Activated CD4-positive, alpha-beta T cell treated with anti-CD3 and anti-CD28 coated beads for 36 hours (primary cell): ENCODE measurements at regions not wholly inside any gene's neighbourhood (a gene's known extent, or its start where the extent isn't known, plus 50 kb on each side); places are given as distances from the start of the nearest gene placed in this dataset.

Experiments
- ATAC-seq: fragments of 200-7000 bp; cut with Tn5 transposase; one replicate; pipeline ENCODE4 v1.10.0; 2021; ENCODE audit warnings: mild to moderate bottlenecking, moderate library complexity
- CTCF ChIA-PET: fragments of 350-600 bp; sonication (Branson Sonifier 250); formaldehyde crosslinking; loops from one replicate; lab custom pipeline; 2021; ENCODE audit warnings: antibody characterized with exemption; lab: Charles Lee
- POLR2A ChIA-PET: fragments of 350-600 bp; sonication (Branson Sonifier 250); formaldehyde crosslinking; loops from one replicate; lab custom pipeline; 2021; ENCODE audit warnings: antibody characterized with exemption, inconsistent platforms; lab: Charles Lee
- DNase-seq: peaks from one replicate; pipeline ENCODE4 v3.0.0-alpha.2; 2020
- H3K27ac Mint-ChIP-seq: one replicate; pipeline ENCODE4 v1.8.0; 2021; ENCODE audit warnings: mixed read lengths
- H3K27me3 Mint-ChIP-seq: one replicate; pipeline ENCODE4 v1.8.0; 2021; ENCODE audit warnings: mixed read lengths
- H3K36me3 Mint-ChIP-seq: one replicate; pipeline ENCODE4 v1.8.0; 2021; ENCODE audit warnings: low read depth, mixed read lengths
- H3K4me1 Mint-ChIP-seq: one replicate; pipeline ENCODE4 v1.8.0; 2021; ENCODE audit warnings: mixed read lengths
- H3K4me3 Mint-ChIP-seq: one replicate; pipeline ENCODE4 v1.8.0; 2021; ENCODE audit warnings: mild to moderate bottlenecking, moderate library complexity, mixed read lengths
- H3K9me3 Mint-ChIP-seq: one replicate; pipeline ENCODE4 v1.8.0; 2021; ENCODE audit warnings: low read depth, mixed read lengths
- intact Hi-C, 2 experiments: fragments of 100-400 bp; cut with DNase I in 1 of 2; cut with micrococcal nuclease in 1 of 2; formaldehyde crosslinking; loops; one replicate each; pipeline versions ENCODE4 v1.14.2 to v1.15.1; 2022 to 2024; cut with DNase I, micrococcal nuclease

DNA sequence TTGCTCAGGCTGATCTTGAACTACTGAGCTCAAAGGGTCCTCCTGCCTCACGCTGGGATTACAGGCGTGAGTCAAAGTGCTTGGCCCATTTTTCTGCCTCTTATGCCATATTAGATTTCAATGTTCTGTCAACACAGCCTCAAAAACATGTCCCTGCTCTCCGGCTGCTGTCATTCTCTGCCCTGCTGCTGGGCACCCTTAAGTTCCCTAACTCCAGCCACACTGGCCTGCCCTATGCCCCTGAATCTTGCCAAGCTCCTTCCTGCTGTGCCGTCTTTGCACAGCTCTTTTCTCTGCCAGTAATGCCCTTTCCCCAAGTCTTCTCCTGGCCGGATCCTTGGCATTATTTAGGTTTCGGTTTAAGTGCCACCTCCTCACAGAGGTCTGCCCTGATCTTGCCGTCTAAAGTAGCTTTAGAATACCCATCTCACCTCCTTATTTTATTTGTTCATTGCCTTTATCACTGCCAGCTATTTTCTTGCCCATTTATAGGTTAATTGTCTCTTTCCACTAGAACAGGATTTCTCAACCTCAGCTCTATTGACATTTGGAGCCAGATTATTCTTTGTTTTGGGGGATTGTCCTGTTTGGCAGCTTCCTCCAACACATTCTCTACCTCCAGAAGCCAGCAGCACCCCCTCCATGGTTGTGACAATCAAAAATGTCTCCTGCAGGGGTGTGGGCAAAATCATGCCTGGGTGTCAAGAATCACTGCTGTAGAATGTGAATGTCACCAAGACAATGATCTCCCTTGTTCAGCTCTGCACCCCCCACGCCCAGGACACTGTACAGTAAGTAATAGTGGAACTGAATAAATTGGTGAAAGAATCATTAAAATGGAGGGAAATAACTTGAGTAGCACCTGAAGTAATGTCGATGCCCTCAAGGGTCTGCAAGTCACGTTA lies 168.2 kb downstream of the CYLD start:
- intact Hi-C loops, result no loop called here
- Mint-ChIP-seq H3K4me3 (no peak overlapping the region), H3K27me3 (peaks cover 15% of the 10 kb centered on the region), H3K9me3 (no peaks in the 10 kb centered on the region), H3K4me1 (no peaks in the 10 kb centered on the region), H3K27ac (no peak overlapping the region), H3K36me3 (no peaks in the 10 kb centered on the region)
- POLR2A ChIA-PET, result no interaction called here
- DNase-seq (no peak), ATAC-seq (no peak)
- CTCF ChIA-PET, result interaction anchor here (0.5 to 1.0 kb wide), 3 partner anchors 94 to 944 kb away, joined by 3 read pairs; no protein-coding TSS in a partner anchor

DNA sequence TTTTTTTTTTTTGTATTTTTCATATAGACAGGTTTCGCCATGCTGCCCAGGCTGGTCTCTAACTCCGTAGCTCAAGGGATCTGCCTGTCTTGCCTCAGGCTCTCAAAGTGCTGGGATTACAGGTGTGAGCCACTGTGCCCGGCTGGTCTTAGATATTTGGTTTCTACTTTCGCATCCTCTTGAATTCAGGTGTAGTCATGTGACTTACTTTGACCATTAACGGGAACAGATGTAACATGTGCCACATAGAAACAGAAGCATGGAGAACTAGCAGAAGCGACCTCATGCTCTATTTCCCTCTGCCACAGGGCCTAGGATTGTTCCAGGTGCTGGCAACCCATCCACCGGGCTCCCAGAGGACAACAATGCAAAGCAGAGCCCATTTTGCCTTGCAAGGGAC lies 166.6 kb downstream of the CYLD start:
- no peak overlapping the region for H3K27ac Mint-ChIP-seq

DNA sequence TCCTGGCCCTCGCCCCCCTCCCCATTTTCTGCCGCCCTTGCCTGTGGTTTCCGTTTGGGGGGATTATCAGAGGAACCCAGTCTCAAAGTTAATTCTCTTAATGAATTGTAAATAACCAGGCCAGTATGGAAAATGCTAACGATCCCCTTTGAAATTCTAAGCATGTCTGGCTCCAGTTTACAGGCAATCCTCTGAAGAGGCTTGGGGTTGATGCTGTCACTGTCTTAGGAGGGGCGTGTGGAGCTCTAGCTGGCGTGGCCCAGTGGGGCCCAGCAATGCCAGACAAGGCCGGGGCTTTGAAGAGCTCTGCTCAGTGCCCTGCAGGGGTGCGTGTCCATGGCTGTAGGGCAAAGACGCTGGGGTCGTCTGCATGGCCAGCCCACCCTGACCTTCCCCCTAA lies 164.6 kb downstream of the CYLD start:
- Mint-ChIP-seq H3K4me1 (no peaks in the 10 kb centered on the region), H3K27ac (no peak overlapping the region), H3K36me3 (no peaks in the 10 kb centered on the region), H3K9me3 (no peaks in the 10 kb centered on the region), H3K4me3 (no peak overlapping the region), H3K27me3 (peaks cover 8% of the 10 kb centered on the region)
- DNase-seq (no peak), ATAC-seq (no peak)
- intact Hi-C loops, result no loop called here
- ChIA-PET POLR2A (no interaction called here), CTCF (no interaction called here)

More for the DNA sequence above, 166.6 kb downstream of the CYLD start:
- peaks cover 9% of the 10 kb centered on the region for H3K27me3 Mint-ChIP-seq
- intact Hi-C loops, result no loop called here
- H3K36me3 Mint-ChIP-seq, result no peaks in the 10 kb centered on the region
- H3K4me1 Mint-ChIP-seq, result no peaks in the 10 kb centered on the region
- ChIA-PET CTCF (no interaction called here), POLR2A (no interaction called here)
- no peak overlapping the region for H3K4me3 Mint-ChIP-seq
- no peaks in the 10 kb centered on the region for H3K9me3 Mint-ChIP-seq
- ATAC-seq (no peak), DNase-seq (no peak)

DNA sequence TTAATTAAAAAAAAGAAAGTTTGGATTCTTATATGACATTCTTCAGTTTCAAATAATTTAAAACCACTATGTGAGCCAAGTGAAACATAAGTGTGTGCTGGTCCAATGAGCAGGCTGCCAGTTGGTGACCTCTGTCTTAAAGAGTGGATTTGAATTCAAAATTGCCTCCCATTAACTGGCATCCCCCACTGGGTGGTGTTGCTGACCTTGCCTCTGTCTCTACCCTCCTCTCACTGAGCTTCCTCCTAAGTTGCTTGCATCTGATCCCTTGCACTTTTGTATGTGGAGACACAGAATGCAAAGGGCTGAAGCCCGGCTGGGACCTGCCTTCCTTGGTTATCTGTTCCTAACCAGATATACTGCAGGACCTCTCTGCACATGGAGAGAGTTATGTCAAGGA lies 160.6 kb downstream of the CYLD start:
- CTCF ChIA-PET, result no interaction called here
- intact Hi-C loops, result no loop called here
- peaks cover 6% of the 10 kb centered on the region for H3K27me3 Mint-ChIP-seq
- POLR2A ChIA-PET, result no interaction called here
- peaks cover under 1% of the 10 kb centered on the region for H3K9me3 Mint-ChIP-seq
- no peak overlapping the region for H3K4me3 Mint-ChIP-seq
- ATAC-seq (no peak), DNase-seq (no peak)
- no peaks in the 10 kb centered on the region for H3K4me1 Mint-ChIP-seq
- no peak overlapping the region for H3K27ac Mint-ChIP-seq
- H3K36me3 Mint-ChIP-seq, result no peaks in the 10 kb centered on the region

DNA sequence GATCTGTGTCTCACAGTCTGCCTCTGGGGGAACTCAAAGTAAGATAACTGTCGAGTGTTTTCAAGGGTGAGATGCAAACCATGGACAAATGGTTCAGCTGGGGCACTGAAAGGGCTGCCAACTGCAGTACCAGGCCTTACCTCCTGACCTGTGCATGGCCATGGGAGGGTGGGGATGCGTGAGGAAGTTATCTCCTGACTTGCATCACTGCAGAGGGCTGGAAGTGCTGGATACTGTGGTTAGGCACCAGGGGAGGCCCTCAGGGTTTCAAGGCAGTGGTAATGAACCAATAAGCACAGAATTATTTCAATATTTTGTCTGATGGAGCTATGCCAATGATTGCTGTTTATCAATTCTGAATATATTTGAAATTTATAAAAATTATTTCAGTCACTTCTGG lies 159.2 kb downstream of the CYLD start:
- H3K9me3 Mint-ChIP-seq, result peaks cover 6% of the 10 kb centered on the region
- no peak overlapping the region for H3K4me3 Mint-ChIP-seq
- no peak for DNase-seq
- intact Hi-C loops, result no loop called here
- ChIA-PET POLR2A (no interaction called here), CTCF (no interaction called here)
- no peaks in the 10 kb centered on the region for H3K36me3 Mint-ChIP-seq
- no peaks in the 10 kb centered on the region for H3K4me1 Mint-ChIP-seq
- peaks cover 4% of the 10 kb centered on the region for H3K27me3 Mint-ChIP-seq
- ATAC-seq, result no peak
- no peak overlapping the region for H3K27ac Mint-ChIP-seq

- no peaks in the 10 kb centered on the region for H3K36me3 Mint-ChIP-seq
- no peak for ATAC-seq
- ChIA-PET POLR2A (no interaction called here), CTCF (no interaction called here)
- H3K27ac Mint-ChIP-seq, result no peak overlapping the region
- no peaks in the 10 kb centered on the region for H3K4me1 Mint-ChIP-seq
- peaks cover 6% of the 10 kb centered on the region for H3K9me3 Mint-ChIP-seq
- no peak for DNase-seq
- no peak overlapping the region for H3K4me3 Mint-ChIP-seq
- H3K27me3 Mint-ChIP-seq, result peaks cover 6% of the 10 kb centered on the region
- intact Hi-C loops, result no loop called here
Measured at GRCh38 chr16:50900391-50900942, 158.6 kb downstream of the CYLD start.

- no peak for DNase-seq
- Mint-ChIP-seq H3K4me1 (no peaks in the 10 kb centered on the region), H3K9me3 (peaks cover 6% of the 10 kb centered on the region), H3K36me3 (no peaks in the 10 kb centered on the region), H3K27me3 (peaks cover 6% of the 10 kb centered on the region), H3K4me3 (no peak overlapping the region), H3K27ac (no peak overlapping the region)
- intact Hi-C loops, result no loop called here
- POLR2A ChIA-PET, result no interaction called here
- CTCF ChIA-PET, result no interaction called here
- ATAC-seq, result no peak
Measured at GRCh38 chr16:50899951-50900350, 158.1 kb downstream of the CYLD start.

- CTCF ChIA-PET, result interaction anchor here (0.9 kb wide), 1 partner anchor 14 kb away, joined by 3 read pairs; no protein-coding TSS in a partner anchor
- no peaks in the 10 kb centered on the region for H3K9me3 Mint-ChIP-seq
- peaks cover 25% of the 10 kb centered on the region for H3K27me3 Mint-ChIP-seq
- intact Hi-C loops, result no loop called here
- no peak overlapping the region for H3K4me3 Mint-ChIP-seq
- no peaks in the 10 kb centered on the region for H3K4me1 Mint-ChIP-seq
- POLR2A ChIA-PET, result no interaction called here
- no peak overlapping the region for H3K27ac Mint-ChIP-seq
- H3K36me3 Mint-ChIP-seq, result no peaks in the 10 kb centered on the region
- DNase-seq, result no peak
- ATAC-seq, result no peak
Measured at GRCh38 chr16:50889746-50890145, 147.9 kb downstream of the CYLD start.

GRCh38 chr16:50889276-50889675 lies 147.4 kb downstream of the CYLD start:
- ATAC-seq, result no peak
- Mint-ChIP-seq H3K4me3 (no peak overlapping the region), H3K4me1 (no peaks in the 10 kb centered on the region), H3K27ac (no peak overlapping the region), H3K27me3 (peaks cover 24% of the 10 kb centered on the region), H3K9me3 (no peaks in the 10 kb centered on the region), H3K36me3 (no peaks in the 10 kb centered on the region)
- POLR2A ChIA-PET, result no interaction called here
- CTCF ChIA-PET, result interaction anchor here (0.9 kb wide), 1 partner anchor 14 kb away, joined by 3 read pairs; no protein-coding TSS in a partner anchor
- DNase-seq, result no peak
- intact Hi-C loops, result no loop called here

DNA sequence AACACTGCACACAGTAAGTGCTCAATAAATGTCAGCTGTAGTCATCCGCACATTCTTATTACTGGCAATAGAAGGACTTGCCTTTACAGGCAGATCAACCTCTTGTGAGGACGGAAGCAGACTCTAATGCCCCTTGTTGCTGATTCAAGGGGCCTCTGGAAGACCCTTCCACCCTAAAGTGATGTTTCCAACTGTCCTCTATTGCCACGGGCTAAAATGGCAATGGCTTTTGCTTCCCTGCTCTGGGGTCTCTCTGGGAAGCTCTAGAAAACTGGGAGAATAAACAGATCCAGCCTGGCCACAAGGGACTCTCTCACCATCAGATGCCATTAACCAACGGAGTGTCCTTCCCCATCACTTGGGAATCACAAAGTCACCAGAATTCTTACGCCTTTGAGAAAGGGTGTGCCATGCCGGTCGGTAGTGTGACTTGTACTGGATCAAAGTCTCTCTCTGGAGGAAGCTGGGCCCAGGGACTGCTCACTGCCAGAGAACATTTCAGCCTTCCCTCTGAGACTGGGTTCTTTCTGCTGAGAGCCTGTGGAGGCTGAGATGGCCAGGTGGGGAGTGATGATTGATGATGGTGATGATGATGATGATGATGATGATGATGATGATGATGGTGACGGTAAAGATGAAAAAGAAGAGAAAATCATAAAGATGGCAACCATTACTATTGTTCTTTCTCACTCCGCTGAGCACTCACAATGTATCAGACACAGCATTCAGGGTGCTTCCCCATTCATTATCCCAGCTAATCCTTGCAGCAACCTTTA lies 146.8 kb downstream of the CYLD start:
- H3K36me3 Mint-ChIP-seq, result no peaks in the 10 kb centered on the region
- POLR2A ChIA-PET, result no interaction called here
- CTCF ChIA-PET, result interaction anchor here (1.0 kb wide), 1 partner anchor 21 kb away, joined by 3 read pairs; no protein-coding TSS in a partner anchor
- intact Hi-C loops, result no loop called here
- ATAC-seq (no peak), DNase-seq (no peak)
- H3K27ac Mint-ChIP-seq, result no peak overlapping the region
- H3K4me1 Mint-ChIP-seq, result no peaks in the 10 kb centered on the region
- H3K9me3 Mint-ChIP-seq, result no peaks in the 10 kb centered on the region
- H3K27me3 Mint-ChIP-seq, result peaks cover 20% of the 10 kb centered on the region
- no peak overlapping the region for H3K4me3 Mint-ChIP-seq

DNA sequence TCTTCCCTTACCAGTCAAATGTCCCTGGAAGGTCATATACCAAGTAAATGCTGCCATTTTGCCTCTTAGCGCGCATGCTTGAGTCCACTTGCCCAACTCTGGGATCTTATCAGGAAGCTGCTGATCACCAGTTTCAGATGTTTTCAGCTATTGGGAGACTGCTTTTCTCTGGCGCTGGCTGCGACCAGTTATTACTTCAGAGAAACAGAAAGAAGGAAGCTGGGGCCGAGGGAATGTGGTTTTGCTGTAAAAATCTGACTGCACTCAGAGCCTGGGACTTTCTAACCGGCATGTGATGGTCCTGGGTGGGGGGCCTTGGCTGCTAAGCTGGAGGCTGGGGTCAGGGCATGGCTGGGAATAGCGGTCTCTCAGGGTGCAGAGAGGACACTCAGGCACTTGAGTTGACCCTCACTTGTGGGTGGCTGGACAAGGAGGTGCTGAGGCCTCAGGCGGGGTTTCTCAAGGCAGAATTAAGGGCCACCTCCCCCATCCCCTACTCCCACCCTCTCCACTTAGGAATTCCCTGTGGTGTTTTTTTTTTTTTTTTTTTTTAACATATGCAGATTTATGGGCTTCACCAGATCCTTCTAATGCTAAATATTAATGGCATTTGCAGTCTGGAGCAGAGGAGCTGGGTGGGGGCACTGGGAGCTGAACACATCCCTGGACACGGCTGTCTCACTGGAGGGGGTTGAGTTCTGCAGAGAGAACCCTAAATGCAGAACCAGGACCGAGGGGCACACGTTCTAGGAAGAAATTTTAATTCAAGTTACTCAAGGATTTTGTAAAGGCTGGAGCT lies 145.8 kb downstream of the CYLD start:
- Mint-ChIP-seq H3K4me1 (no peaks in the 10 kb centered on the region), H3K27me3 (peaks cover 12% of the 10 kb centered on the region), H3K36me3 (no peaks in the 10 kb centered on the region), H3K27ac (no peak overlapping the region), H3K4me3 (no peak overlapping the region), H3K9me3 (no peaks in the 10 kb centered on the region)
- ChIA-PET CTCF (interaction anchor here (1.0 kb wide), 1 partner anchor 20 kb away, joined by 3 read pairs; no protein-coding TSS in a partner anchor), POLR2A (no interaction called here)
- intact Hi-C loops, result no loop called here
- ATAC-seq (no peak), DNase-seq (no peak)
